PC-3 (cell line): ENCODE measurements at regions not wholly inside any gene's neighbourhood (a gene's known extent, or its start where the extent isn't known, plus 50 kb on each side); places are given as distances from the start of the nearest gene placed in this dataset.

ENCODE experiments used
- EZH2 ChIP-seq: fragments of 300-600 bp; sonication (generic); IDR thresholded peaks from one replicate; pipeline ENCODE4 v1.6.1; 2017; ENCODE audit warnings: antibody characterized with exemption, mild to moderate bottlenecking, low read length; ENCODE audit not compliant: unreplicated experiment
- EZH2phosphoT487 ChIP-seq: fragments of 300-600 bp; sonication (generic); IDR thresholded peaks from 2 replicates; pipeline ENCODE4 v1.6.1; 2018; ENCODE audit warnings: mild to moderate bottlenecking, antibody characterized with exemption, low read length, borderline replicate concordance
- TF ChIP-seq, protein P1 (sequence below): fragments of 300-600 bp; sonication (generic); conservative IDR thresholded peaks from 2 replicates; pipeline ENCODE4 v1.5.1; 2017; ENCODE audit warnings: antibody characterized with exemption, low read depth, mild to moderate bottlenecking, low read length

DNA sequence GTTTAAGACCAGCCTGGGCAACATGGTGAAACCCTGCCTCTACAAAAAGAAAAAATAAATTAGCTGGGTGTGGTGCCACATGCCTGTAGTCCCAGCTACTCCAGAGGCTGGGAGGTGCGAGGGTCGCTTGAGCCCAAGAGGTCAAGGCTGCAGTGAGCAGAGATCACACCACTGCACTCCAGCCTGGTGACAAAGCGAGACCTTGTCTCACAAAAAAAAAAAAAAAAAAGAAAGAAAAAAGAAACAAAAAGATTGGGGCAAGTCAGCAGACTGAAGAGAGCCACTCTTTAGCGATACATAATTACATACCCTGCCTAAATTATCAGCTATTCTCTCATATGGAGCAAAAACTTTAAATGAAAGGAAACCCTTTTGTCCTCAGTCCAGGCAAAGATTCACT lies 53.6 kb upstream of the MAP3K13 start:
- TF ChIP-seq, protein P1, sequence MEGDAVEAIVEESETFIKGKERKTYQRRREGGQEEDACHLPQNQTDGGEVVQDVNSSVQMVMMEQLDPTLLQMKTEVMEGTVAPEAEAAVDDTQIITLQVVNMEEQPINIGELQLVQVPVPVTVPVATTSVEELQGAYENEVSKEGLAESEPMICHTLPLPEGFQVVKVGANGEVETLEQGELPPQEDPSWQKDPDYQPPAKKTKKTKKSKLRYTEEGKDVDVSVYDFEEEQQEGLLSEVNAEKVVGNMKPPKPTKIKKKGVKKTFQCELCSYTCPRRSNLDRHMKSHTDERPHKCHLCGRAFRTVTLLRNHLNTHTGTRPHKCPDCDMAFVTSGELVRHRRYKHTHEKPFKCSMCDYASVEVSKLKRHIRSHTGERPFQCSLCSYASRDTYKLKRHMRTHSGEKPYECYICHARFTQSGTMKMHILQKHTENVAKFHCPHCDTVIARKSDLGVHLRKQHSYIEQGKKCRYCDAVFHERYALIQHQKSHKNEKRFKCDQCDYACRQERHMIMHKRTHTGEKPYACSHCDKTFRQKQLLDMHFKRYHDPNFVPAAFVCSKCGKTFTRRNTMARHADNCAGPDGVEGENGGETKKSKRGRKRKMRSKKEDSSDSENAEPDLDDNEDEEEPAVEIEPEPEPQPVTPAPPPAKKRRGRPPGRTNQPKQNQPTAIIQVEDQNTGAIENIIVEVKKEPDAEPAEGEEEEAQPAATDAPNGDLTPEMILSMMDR: no peak
- TF ChIP-seq EZH2: no peak
- no peak for TF ChIP-seq EZH2phosphoT487
